Mesodermal cell (in vitro differentiated cells): ENCODE measurements at regions not wholly inside any gene's neighbourhood (a gene's known extent, or its start where the extent isn't known, plus 50 kb on each side); places are given as distances from the start of the nearest gene placed in this dataset.
"Not testable (repeated sequence)": the region's sequence is repeated elsewhere in the genome, so short reads cannot be mapped to it uniquely, and the experiment has no call there.

ENCODE experiments used
- H3K27ac ChIP-seq: 2 replicates; pipeline ENCODE4 v1.7.0; 2013; ENCODE audit warnings: mild to moderate bottlenecking, low read depth, low read length, moderate library complexity; ENCODE audit not compliant: severe bottlenecking
- H3K36me3 ChIP-seq: 2 replicates; pipeline ENCODE4 v1.7.1; 2013; ENCODE audit warnings: mild to moderate bottlenecking, low read length, moderate library complexity; ENCODE audit not compliant: control insufficient read depth, insufficient read depth
- H3K4me1 ChIP-seq: one replicate; pipeline ENCODE4 v1.7.1; 2013; ENCODE audit warnings: mild to moderate bottlenecking, low read length; ENCODE audit not compliant: insufficient read depth, control insufficient read depth, poor library complexity, severe bottlenecking
- H3K4me3 ChIP-seq: 2 replicates; pipeline ENCODE4 v1.7.0; 2013; ENCODE audit warnings: low read length, control low read depth, mild to moderate bottlenecking; ENCODE audit not compliant: insufficient read depth, poor library complexity, severe bottlenecking; ENCODE audit errors: extremely low read depth
- H3K9me3 ChIP-seq: 2 replicates; pipeline ENCODE4 v1.7.1; 2013; ENCODE audit warnings: mild to moderate bottlenecking, low read length, moderate library complexity; ENCODE audit not compliant: control insufficient read depth
- WGBS, 2 experiments: methylation state at CpG; one replicate each; pipeline ENCODE4 v1.1.5; 2013; ENCODE audit warnings: missing lambda C conversion rate in 2 of 2; ENCODE audit not compliant: insufficient coverage in 2 of 2; 5-methylcytosine and 5-hydroxymethylcytosine counted together

DNA sequence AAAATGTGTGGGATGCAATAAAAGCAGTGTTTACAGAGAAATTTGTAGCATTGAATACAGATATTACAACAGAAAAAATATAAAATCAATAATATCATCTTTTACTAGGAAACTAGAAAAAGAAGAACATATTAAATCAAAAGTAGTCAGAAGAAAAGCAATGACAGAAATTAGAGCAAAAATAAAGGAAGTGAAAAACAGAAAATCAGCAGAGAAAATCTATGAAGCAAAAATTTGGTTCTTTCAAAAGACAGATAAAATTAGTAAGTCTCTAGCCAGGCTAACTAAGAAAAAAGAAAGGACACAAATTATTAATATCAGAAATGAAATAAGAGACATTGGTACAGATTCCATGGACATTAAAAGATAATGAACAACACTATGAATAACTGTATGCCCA lies 212.0 kb upstream of the MGAT5 start:
- peaks cover 6% of the 10 kb centered on the region for H3K9me3 ChIP-seq

DNA sequence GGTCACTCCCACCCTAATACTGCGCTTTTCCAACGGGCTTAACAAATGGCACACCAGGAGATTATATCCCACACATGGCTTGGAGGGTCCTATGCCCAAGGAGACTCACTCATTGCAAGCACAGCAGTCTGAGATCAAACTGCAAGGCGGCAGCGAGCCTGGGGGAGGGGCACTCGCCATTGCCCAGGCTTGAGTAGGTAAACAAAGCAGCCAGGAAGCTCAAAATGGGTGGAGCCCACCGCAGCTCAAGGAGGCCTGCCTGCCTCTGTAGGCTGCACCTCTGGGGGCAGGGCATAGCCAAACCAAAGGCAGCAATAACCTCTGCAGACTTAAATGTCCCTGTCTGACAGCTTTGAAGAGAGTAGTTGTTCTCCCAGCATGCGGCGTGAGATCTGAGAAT lies 210.8 kb upstream of the MGAT5 start:
- 87% methylated on average over 8 of the region's 8 CpGs for WGBS, 2 experiments
- H3K4me1 ChIP-seq, H3K4me3 ChIP-seq, H3K36me3 ChIP-seq, H3K27ac ChIP-seq, H3K9me3 ChIP-seq: not testable (repeated sequence)

More for the DNA sequence above, 212.0 kb upstream of the MGAT5 start:
- H3K4me1 ChIP-seq = no peaks in the 10 kb centered on the region
- no peak overlapping the region for H3K27ac ChIP-seq
- H3K4me3 ChIP-seq = no peak overlapping the region
- no peaks in the 10 kb centered on the region for H3K36me3 ChIP-seq

DNA sequence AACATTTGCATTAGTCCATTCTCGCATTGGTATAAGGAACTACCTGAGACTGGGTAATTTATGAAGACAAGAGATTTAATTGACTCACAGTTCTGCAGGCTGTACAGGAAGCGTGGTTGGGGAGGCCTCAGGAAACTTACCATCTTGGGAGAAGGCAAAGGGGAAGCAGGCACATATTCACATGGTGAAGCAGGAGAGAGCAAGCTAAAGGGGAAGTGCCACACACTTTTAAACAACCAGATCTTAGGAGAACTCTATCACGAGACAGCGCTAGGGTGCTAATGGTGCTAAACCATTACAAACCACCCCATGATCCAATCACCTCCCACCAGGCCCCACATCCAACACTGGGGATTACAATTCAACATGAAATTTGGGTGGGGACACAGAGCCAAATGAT lies 201.7 kb upstream of the MGAT5 start:
- 90 to 93% methylated on average over 3 of the region's 4 CpGs for WGBS, 2 experiments
- H3K4me1 ChIP-seq = no peaks in the 10 kb centered on the region
- no peaks in the 10 kb centered on the region for H3K9me3 ChIP-seq
- no peak overlapping the region for H3K4me3 ChIP-seq
- no peak overlapping the region for H3K27ac ChIP-seq
- no peaks in the 10 kb centered on the region for H3K36me3 ChIP-seq

DNA sequence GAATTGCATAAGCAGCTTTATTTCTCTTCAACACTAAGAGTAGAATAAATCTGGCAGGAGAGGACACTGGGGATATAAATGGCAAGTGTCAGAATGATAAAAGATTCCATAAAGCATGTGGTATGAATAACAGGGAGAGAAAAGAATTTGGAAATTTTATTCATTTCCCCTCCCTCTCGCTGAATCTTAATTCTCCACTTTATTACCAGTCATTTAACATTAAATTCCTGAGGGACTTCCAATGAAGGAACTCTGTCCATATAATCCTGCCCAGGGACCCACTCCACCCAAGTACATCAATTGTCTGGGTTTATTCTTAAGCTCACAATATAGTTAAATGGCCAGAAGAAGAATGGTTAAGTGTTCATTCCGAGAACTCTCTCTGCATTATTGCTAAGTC lies 197.7 kb upstream of the MGAT5 start:
- WGBS, 2 experiments = no CpG with 5 or more reads among the region's 2 CpGs
- H3K27ac ChIP-seq = no peak overlapping the region
- H3K9me3 ChIP-seq = no peaks in the 10 kb centered on the region
- no peak overlapping the region for H3K4me3 ChIP-seq
- no peaks in the 10 kb centered on the region for H3K36me3 ChIP-seq
- H3K4me1 ChIP-seq = no peaks in the 10 kb centered on the region

DNA sequence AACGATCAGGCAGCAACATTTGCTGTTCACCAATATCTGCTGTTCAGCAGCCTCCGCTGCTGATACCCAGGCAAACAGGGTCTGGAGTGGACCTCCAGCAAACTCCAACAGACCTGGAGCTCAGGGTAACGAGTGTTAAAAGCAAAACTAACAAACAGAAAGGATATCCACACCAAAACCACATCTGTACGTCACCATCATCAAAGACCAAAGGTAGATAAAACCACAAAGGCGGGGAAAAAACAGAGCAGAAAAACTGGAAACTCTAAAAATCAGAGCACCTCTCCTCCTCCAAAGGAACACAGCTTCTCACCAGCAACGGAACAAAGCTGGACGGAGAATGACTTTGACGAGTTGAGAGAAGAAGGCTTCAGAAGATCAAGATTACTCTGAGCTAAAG lies 192.8 kb upstream of the MGAT5 start:
- WGBS, 2 experiments = 88 to 100% methylated on average over 2 to 4 of the region's 8 CpGs
- H3K9me3 ChIP-seq, H3K4me3 ChIP-seq, H3K4me1 ChIP-seq, H3K36me3 ChIP-seq, H3K27ac ChIP-seq: not testable (repeated sequence)

DNA sequence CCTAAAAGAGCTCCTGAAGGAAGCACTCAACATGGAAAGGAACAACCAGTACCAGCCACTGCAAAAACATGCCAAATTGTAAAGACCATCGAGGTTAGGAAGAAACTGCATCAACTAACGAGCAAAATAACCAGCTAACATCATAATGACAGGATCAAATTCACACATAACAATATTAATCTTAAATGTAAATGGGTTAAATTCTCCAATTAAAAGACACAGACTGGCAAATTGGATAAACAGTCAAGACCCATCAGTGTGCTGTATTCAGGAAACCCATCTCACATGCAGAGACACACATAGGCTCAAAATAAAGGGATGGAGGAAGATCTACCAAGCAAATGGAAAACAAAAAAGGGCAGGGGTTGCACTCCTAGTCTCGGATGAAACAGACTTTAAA lies 191.6 kb upstream of the MGAT5 start:
- no CpG with 5 or more reads among the region's 3 CpGs for WGBS, 2 experiments
- not testable (repeated sequence) for H3K27ac ChIP-seq, H3K36me3 ChIP-seq, H3K4me3 ChIP-seq, H3K4me1 ChIP-seq, H3K9me3 ChIP-seq

DNA sequence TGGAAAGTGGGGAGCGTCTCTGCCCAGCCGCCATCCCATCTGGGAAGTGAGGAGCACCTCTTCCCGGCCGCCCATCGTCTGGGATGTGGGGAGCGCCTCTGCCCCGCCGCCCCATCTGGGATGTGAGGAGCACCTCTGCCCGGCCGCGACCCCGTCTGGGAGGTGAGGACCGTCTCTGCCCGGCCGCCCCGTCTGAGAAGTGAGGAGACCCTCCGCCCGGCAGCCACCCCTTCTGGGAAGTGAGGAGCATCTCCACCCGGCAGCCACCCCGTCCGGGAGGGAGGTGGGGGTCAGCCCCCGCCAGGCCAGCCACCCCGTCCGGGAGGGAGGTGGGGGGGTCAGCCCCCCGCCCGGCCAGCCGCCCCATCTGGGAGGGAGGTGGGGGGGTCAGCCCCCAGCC lies 190.0 kb upstream of the MGAT5 start:
- 98% methylated on average over 8 of the region's 27 CpGs; no CpG with 5 or more reads in 1 of the 2 experiments for WGBS, 2 experiments

DNA sequence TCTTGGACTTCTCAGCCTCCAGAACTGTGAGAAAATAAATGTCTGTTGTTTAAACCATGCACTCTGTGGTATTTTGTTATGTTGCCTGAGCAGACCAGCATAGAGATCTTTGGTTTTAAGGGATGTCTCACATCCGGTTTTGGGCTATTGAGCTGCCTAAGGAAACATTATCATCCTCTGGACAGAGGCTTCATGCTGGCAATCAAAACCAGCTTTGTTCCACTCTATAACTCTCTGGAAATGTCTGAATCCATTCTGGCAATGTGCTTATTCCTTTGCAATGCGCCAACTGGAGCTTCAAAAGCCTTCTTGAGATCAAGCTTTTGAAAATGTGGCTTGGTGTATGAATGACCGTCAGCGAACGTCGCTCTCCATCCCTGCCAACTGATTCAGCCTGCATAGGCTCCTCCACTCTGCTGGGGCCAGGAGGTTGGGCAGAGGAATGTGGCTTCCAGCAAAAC lies 183.6 kb upstream of the MGAT5 start:
- H3K4me3 ChIP-seq = no peak overlapping the region
- H3K27ac ChIP-seq = no peak overlapping the region
- 89 to 100% methylated on average over 1 to 2 of the region's 6 CpGs for WGBS, 2 experiments
- H3K36me3 ChIP-seq = no peaks in the 10 kb centered on the region
- no peaks in the 10 kb centered on the region for H3K9me3 ChIP-seq
- no peaks in the 10 kb centered on the region for H3K4me1 ChIP-seq

More for the DNA sequence above, 190.0 kb upstream of the MGAT5 start:
- not testable (repeated sequence) for H3K4me3 ChIP-seq, H3K27ac ChIP-seq, H3K4me1 ChIP-seq, H3K9me3 ChIP-seq, H3K36me3 ChIP-seq

DNA sequence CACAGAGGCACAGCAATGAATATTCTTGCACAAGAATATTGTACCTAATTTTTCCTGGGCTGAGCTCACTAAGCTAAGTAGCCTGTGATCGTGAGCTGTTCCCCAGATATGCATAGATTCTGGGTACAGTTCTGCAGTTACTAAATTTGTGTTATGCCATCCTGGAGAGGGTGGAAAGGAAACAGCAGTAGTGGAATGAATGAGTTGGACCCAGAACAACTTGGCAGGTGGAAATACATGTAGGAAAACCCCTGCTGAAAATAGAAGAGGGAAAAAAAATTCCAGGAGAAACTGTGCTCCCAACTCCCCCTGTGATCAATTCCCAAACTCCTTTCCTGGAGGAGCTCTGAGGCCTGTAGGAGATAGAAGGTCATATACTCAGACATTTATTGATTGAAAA lies 181.5 kb upstream of the MGAT5 start:
- 60 to 100% methylated on average over 1 of the region's 1 CpG for WGBS, 2 experiments
- no peak overlapping the region for H3K27ac ChIP-seq
- H3K9me3 ChIP-seq = peaks cover 7% of the 10 kb centered on the region
- H3K4me3 ChIP-seq = no peak overlapping the region
- no peaks in the 10 kb centered on the region for H3K4me1 ChIP-seq
- H3K36me3 ChIP-seq = no peaks in the 10 kb centered on the region

DNA sequence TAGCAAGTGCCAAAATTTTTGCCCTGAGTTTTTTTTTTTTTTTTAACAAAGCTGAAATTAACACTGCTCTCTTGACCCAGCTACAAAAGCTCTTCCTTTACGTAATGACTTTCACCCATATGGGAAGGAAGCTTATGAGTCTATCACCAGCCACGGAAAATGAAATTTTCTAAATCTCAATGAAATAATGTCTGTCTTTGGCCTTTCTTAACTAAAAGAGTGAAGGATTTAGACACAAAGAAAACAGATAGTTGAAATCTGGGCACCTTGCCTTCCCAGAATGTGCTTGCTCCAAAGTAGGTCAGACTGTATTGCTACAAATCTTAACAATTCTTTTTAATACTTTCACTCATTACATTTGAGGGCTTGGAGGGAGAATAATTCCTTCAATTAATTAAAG lies 180.8 kb upstream of the MGAT5 start:
- Histone ChIP-seq H3K36me3 (no peaks in the 10 kb centered on the region), H3K9me3 (peaks cover 7% of the 10 kb centered on the region), H3K4me3 (no peak overlapping the region), H3K27ac (no peak overlapping the region), H3K4me1 (no peaks in the 10 kb centered on the region)
- no CpG with 5 or more reads among the region's 2 CpGs for WGBS, 2 experiments

DNA sequence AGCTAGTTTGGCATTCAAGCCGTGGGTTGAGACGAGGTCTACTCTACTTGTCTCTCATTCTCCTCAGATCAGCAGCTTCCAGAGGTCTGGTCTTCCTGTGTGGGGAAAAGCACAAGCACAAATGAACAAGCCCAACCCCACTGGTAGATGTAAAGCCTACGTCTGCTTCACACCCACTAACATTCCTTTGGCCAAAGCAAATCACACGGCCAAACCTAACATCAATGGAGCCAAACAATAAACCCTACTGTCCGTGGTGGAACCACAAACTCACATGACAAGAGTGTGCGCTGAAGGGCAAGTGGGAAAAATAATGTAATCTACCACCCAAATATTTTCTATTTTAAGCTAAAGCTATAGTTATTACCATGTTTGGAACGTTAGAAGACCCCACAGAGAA lies 179.3 kb upstream of the MGAT5 start:
- Histone ChIP-seq H3K36me3 (no peaks in the 10 kb centered on the region), H3K9me3 (peaks cover 7% of the 10 kb centered on the region), H3K4me3 (no peak overlapping the region), H3K4me1 (no peaks in the 10 kb centered on the region), H3K27ac (no peak overlapping the region)
- 80% methylated on average over 1 to 2 of the region's 7 CpGs for WGBS, 2 experiments

DNA sequence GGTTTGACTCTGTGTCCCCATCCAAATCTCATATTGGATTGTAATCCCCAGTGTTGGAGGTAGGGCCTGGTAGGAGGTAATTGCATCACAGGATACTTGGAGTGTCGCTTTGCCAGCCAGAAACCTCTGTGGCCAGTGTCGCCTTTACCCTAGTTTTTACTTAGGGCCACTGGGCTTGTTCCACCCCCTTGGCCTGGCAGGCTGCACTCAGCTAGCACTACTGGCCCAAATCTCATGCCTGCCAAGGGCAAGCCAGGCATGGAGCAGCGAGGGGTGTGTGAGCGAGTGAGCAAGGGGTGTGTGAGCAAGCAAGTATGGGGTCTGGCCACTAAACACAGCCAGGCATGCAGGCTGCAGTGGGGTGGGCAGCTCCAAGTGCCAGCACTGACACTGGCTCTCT lies 178.7 kb upstream of the MGAT5 start:
- no peak overlapping the region for H3K4me3 ChIP-seq
- no peak overlapping the region for H3K27ac ChIP-seq
- peaks cover 7% of the 10 kb centered on the region for H3K9me3 ChIP-seq
- H3K36me3 ChIP-seq = no peaks in the 10 kb centered on the region
- 94 to 100% methylated on average over 2 to 4 of the region's 4 CpGs for WGBS, 2 experiments
- peaks cover 2% of the 10 kb centered on the region for H3K4me1 ChIP-seq
